A673 (cell line): ENCODE measurements at regions not wholly inside any gene's neighbourhood (a gene's known extent, or its start where the extent isn't known, plus 50 kb on each side); places are given as distances from the start of the nearest gene placed in this dataset.

Experiments used
- BruUV-seq: library from RNA; stranded (reverse); fragments of 400-500 nt; replicated peaks from 2 replicates; lab custom pipeline; 2021; lab: Mats Ljungman, UMichigan
- CTCF ChIA-PET: fragments of 300-600 bp; sonication (Branson Sonifier 250); formaldehyde crosslinking; loops from one replicate; lab custom pipeline; 2022; ENCODE audit warnings: antibody characterized with exemption; lab: Charles Lee
- POLR2A ChIA-PET: fragments of 300-600 bp; sonication (Branson Sonifier 250); formaldehyde crosslinking; loops from one replicate; lab custom pipeline; 2022; ENCODE audit warnings: antibody characterized with exemption; ENCODE audit not compliant: low non-redundant PET; lab: Charles Lee
- DNase-seq: peaks from one replicate; pipeline ENCODE4 v3.0.0-alpha.2; 2015; ENCODE audit warnings: low spot score
- H3K27ac ChIP-seq: fragments of 200-600 bp; sonication (generic); 2 replicates; pipeline ENCODE4 v1.5.1; 2016; ENCODE audit warnings: mixed run types, low read depth, mild to moderate bottlenecking, mixed read lengths, antibody characterized with exemption, low read length; ENCODE audit not compliant: poor library complexity, severe bottlenecking
- H3K27me3 ChIP-seq: fragments of 200-600 bp; sonication (generic); replicated peaks from 2 replicates; pipeline ENCODE4 v1.6.1; 2017; ENCODE audit warnings: mixed run types, low read depth, mild to moderate bottlenecking, mixed read lengths, antibody characterized with exemption, low read length; ENCODE audit not compliant: insufficient read depth, poor library complexity
- H3K36me3 ChIP-seq: fragments of 200-600 bp; sonication (generic); 2 replicates; pipeline ENCODE4 v1.6.1; 2016; ENCODE audit warnings: mixed run types, mild to moderate bottlenecking, mixed read lengths, antibody characterized with exemption, low read length; ENCODE audit not compliant: insufficient read depth, poor library complexity, severe bottlenecking
- H3K4me1 ChIP-seq: fragments of 200-600 bp; sonication (generic); 2 replicates; pipeline ENCODE4 v1.6.1; 2017; ENCODE audit warnings: mixed run types, mild to moderate bottlenecking, mixed read lengths, antibody characterized with exemption, low read length; ENCODE audit not compliant: insufficient read depth, poor library complexity, severe bottlenecking
- H3K4me3 ChIP-seq: fragments of 200-600 bp; sonication (generic); 2 replicates; pipeline ENCODE4 v1.5.1; 2016; ENCODE audit warnings: low read depth, mixed run types, mild to moderate bottlenecking, mixed read lengths, low read length; ENCODE audit not compliant: poor library complexity, severe bottlenecking
- H3K9me3 ChIP-seq: fragments of 200-600 bp; sonication (generic); 2 replicates; pipeline ENCODE4 v1.6.1; 2016; ENCODE audit warnings: mixed run types, low read depth, mild to moderate bottlenecking, mixed read lengths, antibody characterized with exemption, low read length; ENCODE audit not compliant: poor library complexity, severe bottlenecking
- CTCF ChIP-seq: fragments of 300-800, 200-600 bp; sonication (generic); conservative IDR thresholded peaks from 2 replicates; pipeline ENCODE4 v1.5.1; 2017; ENCODE audit warnings: low read depth, mild to moderate bottlenecking, antibody characterized with exemption, low read length, moderate library complexity, mixed read lengths
- EZH2 ChIP-seq: fragments of 200-600 bp; sonication (generic); IDR thresholded peaks from 2 replicates; pipeline ENCODE4 v1.6.1; 2017; ENCODE audit warnings: borderline replicate concordance, low read depth, mild to moderate bottlenecking, mixed read lengths, antibody characterized with exemption, low read length; ENCODE audit not compliant: poor library complexity, severe bottlenecking
- intact Hi-C: fragments of 100-400 bp; cut with micrococcal nuclease; formaldehyde crosslinking; loops from one replicate; pipeline ENCODE4 v1.10.0; 2022; ENCODE audit not compliant: unreplicated experiment

GRCh38 chr14:38412654-38413053 is 156.8 kb upstream of the CLEC14A start:
- intact Hi-C loops, result no loop called here
- TF ChIP-seq EZH2 (no peak), CTCF (no peak)
- no peaks in the 10 kb centered on the region for H3K36me3 ChIP-seq
- no peaks in the 10 kb centered on the region for H3K9me3 ChIP-seq
- H3K4me1 ChIP-seq, result no peaks in the 10 kb centered on the region
- DNase-seq, result no peak
- ChIA-PET POLR2A (no interaction called here), CTCF (no interaction called here)
- no peaks in the 10 kb centered on the region for H3K27me3 ChIP-seq
- H3K27ac ChIP-seq, result no peak overlapping the region
- no TSS peak for BruUV-seq
- no peak overlapping the region for H3K4me3 ChIP-seq

GRCh38 chr14:38410442-38410841 is 154.5 kb upstream of the CLEC14A start:
- POLR2A ChIA-PET, result no interaction called here
- no peak for TF ChIP-seq CTCF
- TF ChIP-seq EZH2, result no peak
- no TSS peak for BruUV-seq

GRCh38 chr14:38409071-38409705 is 153.3 kb upstream of the CLEC14A start:
- Histone ChIP-seq H3K36me3 (no peaks in the 10 kb centered on the region), H3K4me1 (peaks cover 14% of the 10 kb centered on the region), H3K27ac (no peak overlapping the region), H3K4me3 (no peak overlapping the region), H3K9me3 (no peaks in the 10 kb centered on the region), H3K27me3 (no peaks in the 10 kb centered on the region)
- BruUV-seq, result no TSS peak
- CTCF ChIA-PET, result no interaction called here
- no peak for DNase-seq
- no peak for TF ChIP-seq CTCF
- no peak for TF ChIP-seq EZH2
- intact Hi-C loops, result no loop called here
- POLR2A ChIA-PET, result no interaction called here

More at GRCh38 chr14:38410442-38410841, 154.5 kb upstream of the CLEC14A start:
- Histone ChIP-seq H3K4me3 (no peak overlapping the region), H3K27ac (no peak overlapping the region), H3K4me1 (peaks cover 12% of the 10 kb centered on the region), H3K36me3 (no peaks in the 10 kb centered on the region), H3K27me3 (no peaks in the 10 kb centered on the region), H3K9me3 (no peaks in the 10 kb centered on the region)
- intact Hi-C loops, result no loop called here
- no peak for DNase-seq
- CTCF ChIA-PET, result no interaction called here
